ENCODE measurements at regions not wholly inside any gene's neighbourhood (a gene's known extent, or its start where the extent isn't known, plus 50 kb on each side); places are given as distances from the start of the nearest gene placed in this dataset.

DNA sequence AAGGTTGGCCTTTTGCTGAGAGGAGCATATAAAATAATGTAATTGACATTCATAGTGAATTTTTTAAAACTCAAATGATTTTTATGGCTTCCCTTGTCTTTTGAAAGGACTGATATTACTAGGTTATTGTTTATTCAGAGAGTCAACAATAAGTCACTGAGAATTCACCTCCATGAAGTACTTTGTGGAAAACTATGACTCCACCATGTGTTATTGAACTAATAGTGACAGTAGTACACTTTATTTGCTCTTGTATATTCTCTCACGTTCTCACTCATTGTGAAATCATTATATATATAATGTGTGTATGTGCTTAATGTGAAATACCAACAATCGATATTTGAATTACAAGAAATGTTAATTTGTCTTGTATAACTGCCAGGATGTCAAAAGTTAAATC lies 267.4 kb upstream of the CCDC179 start:
- TF ChIP-seq CTCF (IDR thresholded peaks at IDR 0.05) (no peak), POLR2A (IDR thresholded peaks at IDR 0.05) (no peak)
